ENCODE measurements at regions not wholly inside any gene's neighbourhood (a gene's known extent, or its start where the extent isn't known, plus 50 kb on each side); places are given as distances from the start of the nearest gene placed in this dataset.
A peak's percentile ranks its signal among the peaks of the same experiment; 100 is the strongest.

GRCh38 chr1:5525597-5526384 is 466.4 kb downstream of the NPHP4 start:
- DNase-seq (ENCODE audit: low read depth in 3 of 3): no peak

GRCh38 chr1:5522531-5523145 is 469.6 kb downstream of the NPHP4 start:
- DNase-seq (ENCODE audit: low read depth in 3 of 3): no peak

DNA sequence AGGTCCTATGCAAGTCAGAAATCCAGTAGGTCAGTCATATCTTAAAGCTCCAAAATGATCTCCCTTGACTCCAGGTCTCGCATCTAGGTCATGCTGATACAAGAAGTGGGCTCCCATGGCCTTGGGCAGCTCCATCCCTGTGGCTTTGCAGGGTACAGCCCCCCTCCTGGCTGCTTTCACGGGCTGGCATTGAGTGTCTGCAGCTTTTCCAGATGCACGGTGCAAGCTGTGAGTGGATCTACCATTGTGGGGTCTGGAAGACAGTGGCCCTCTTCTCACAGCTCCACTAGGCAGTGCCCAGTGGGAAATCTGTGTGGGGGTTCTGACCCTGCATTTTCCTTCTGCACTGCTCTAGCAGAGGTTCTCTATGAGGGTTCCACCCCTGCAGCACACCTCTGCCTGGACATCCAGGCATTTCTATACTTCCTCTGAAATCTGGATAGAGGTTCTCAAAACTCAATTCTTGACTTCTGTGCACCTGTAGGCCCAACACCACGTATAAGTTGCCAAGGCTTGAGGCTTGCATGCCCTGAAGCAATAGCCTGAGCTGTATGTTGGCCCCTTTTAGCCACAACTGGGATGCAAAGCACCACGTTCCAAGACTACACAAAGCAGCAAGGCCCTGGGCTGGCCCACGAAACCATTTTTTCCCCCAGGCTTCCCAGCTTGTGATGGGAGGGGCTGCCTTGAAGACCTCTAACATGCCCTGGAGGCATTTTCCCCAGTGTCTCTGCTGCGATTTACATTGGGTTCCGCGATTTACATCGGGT is 472.7 kb downstream of the NPHP4 start:
- no peak for DNase-seq (ENCODE audit: low read depth in 3 of 3)

- DNase-seq (ENCODE audit: low read depth in 3 of 3): no peak
Measured at GRCh38 chr1:5516756-5517155, 475.5 kb downstream of the NPHP4 start.

DNA sequence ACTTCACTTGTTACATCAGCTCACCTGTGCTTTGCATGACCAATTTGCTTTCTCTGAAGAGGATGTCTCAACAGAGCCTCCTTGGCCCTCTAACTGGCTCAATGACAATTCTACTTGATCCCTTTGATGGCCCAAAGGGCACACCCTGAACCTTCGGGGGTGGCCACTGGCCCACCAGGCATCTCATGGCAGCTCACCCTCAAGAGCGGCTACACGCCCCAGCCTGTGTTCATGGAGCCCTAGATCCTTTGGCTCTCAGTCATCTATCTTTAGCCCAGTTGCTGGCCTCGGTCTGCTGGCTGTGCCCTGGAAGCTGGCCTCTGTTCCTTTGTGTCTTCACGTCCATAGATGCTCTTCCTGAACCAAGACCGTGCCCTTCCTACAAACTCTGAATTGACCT is 476.7 kb downstream of the NPHP4 start:
- no peak for DNase-seq (ENCODE audit: low read depth in 3 of 3)

DNA sequence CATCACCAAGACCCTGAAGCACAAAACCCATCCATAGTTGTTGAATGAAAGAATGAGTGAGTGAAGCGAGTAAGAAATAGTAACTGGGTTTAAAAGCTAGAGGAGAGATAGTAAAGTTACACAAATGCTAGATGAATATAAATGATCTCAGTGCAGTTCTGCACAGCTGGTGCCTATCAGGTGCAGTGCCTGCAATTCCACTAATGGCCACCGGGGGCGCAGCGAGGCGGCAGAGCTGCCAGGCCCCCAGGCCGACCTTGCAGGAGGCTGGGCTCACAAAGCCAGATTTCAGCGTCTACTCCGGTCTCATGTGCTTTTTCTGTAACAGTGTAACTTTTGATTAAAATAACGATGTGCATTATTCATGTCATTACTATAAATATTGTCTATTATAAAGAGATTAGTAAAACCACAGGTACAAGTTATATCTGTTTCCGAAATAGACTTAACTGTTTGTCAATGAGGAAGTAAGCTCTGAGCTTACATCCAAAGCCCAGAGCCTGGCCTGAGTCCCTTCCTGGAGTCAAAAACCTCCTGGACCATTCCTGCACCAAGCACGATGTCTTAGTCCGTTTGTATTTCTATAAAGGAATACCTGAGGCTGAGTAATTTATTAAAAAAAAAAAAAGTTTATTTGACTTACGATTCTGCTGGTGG is 477.6 kb downstream of the NPHP4 start:
- DNase-seq (ENCODE audit: low read depth in 3 of 3): peak; percentile 44 to 66 (median 45)

DNA sequence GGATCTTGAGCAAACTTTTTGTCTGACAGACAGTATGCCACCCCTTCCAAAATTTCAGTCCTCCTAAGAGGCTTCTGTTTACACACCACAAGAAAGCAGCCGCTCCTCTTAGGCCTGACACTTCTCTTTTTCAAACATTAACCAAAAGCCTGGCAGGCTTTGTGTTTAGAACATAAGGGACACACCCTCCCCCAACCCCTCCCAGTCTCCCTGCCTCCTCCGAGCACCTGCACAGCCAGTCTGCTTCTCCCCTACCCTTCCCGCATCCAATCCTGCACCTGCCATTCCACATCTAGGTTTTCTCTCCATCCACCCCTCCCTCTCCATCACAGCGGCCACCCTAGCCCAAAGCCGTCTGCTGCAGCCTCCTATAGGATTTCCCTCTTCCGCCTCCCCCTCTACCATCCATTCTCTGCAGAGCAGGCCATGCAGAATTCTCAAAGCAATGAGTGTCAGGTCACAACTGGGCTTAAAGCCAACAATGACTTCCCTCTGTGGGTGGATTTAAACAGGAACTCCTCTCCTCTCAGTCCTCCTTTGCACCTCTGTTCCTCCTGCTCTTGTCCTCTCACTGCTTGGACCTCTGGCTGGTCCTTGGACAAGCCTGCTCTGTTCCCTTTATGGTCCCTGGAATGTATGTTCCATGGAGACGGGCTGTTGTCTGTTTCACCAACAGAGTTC is 478.2 kb downstream of the NPHP4 start:
- no peak for DNase-seq (ENCODE audit: low read depth in 3 of 3)

GRCh38 chr1:5513179-5513578 is 479.0 kb downstream of the NPHP4 start:
- DNase-seq (ENCODE audit: low read depth in 3 of 3): no peak

GRCh38 chr1:5511381-5512097 is 480.7 kb downstream of the NPHP4 start:
- DNase-seq (ENCODE audit: low read depth in 3 of 3): no peak

DNA sequence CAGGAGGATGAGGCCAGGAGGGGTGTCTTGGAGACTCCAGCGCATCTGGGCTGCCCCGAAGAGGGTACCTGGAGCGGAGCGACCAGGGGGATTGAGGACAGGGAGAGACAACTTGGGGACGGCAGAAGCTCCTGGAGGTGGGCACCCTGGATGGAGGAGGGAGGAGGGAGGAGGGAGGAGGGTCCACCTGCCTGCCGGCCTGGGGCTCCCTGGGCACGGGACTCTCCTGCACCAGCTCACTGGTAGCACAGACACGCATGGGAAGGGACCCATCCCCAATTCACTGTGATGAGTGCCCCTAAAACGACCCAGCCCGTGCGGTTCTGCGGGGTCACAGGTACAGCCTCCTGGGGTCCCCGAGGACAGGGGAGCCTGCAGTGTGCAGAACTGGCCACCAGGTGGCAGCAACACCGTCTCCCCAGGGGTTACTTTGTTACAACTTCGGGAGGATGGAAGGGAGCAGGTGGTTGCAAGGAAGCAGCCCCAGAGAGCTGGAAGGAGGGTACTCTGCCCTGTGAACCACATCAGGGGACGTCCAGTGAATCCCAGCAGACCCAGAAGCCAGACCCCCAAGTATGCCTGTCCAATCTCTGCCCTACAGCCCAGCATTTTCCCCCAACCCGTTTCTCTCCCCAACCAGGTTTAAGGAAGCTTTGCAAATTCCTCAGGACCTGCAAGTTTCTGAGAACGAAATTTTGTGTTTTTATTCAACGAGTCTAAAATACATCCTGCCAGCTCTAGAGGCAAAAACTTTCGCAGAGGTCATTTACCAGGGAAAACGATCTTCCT is 482.4 kb downstream of the NPHP4 start:
- DNase-seq (ENCODE audit: low read depth in 3 of 3): peak; percentile 48 to 49 (median 49)

GRCh38 chr1:5508669-5509330 is 483.4 kb downstream of the NPHP4 start:
- no peak for DNase-seq (ENCODE audit: low read depth in 3 of 3)

GRCh38 chr1:5507340-5507739 is 484.9 kb downstream of the NPHP4 start:
- no peak for DNase-seq (ENCODE audit: low read depth in 3 of 3)

- DNase-seq (ENCODE audit: low read depth in 3 of 3): no peak
Measured at GRCh38 chr1:5506634-5507033, 485.6 kb downstream of the NPHP4 start.

DNA sequence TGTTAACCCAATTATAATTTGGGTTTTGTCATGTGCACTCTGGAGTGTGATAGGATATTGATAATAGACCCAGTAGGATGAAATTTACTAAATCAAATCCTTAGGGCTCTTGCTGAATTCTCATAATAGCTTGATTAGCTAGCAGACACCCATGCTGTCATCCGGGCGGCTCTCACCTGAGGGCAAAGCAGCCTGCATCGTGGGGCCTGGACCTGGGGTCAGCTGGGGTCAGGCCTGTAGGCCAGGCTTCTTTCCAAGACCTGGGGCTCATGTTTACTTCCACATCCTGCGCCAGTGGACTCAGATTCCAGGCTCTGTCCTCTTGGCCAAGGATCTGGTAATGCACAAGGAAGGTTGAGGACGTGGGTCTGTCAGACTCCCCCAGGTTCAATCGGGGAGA is 486.3 kb downstream of the NPHP4 start:
- DNase-seq (ENCODE audit: low read depth in 3 of 3): no peak

- DNase-seq (ENCODE audit: low read depth in 3 of 3): no peak
Measured at GRCh38 chr1:5504364-5504740, 487.9 kb downstream of the NPHP4 start.

GRCh38 chr1:5503556-5504363 is 488.5 kb downstream of the NPHP4 start:
- no peak for DNase-seq (ENCODE audit: low read depth in 3 of 3)

DNA sequence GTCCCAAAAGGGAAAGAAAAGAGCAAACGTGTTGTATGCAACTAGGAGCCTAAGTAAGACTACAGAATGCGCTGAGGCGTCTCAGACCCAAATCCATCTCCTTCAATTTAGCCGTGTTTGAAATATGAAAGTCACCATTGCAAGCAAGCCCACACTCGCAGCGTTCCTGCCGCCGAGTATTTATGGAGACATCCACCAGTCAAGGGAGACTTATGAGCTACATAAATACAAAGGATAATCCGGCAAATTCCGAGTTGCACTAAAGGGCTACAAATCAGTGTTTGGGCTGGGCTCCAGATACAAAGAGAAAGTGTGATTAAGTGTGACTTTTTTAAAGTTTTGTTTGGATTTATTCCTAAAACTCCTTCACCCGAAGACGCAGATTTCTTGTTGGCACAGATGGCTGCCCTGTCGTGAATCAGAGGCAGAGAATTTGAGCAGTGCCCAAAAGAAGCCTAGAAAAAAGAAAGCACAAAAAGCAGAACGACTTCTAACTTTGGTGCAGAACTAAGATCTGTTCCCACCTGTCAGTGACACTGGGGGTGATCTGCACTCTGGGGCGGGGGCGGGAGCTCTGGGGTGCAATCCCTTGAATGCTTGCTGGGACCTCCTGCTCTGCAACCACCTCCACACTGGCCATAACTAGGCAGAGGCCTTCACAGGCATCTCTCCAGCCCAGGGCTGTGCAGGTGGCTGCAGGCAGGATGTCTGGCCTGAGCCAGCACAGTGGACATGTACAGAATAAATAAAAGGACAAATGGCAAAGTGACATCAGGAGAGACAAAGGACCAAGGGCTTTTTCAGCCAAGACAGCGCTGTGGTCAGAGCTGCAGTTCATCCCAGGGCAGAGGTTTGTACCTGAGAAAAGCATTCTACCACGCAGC is 489.7 kb downstream of the NPHP4 start:
- no peak for DNase-seq (ENCODE audit: low read depth in 3 of 3)
